Stimulated activated CD8-positive, alpha-beta memory T cell treated with anti-CD3 and anti-CD28 coated beads, Interleukin-12 subunit alpha, Interleukin-12 subunit beta, amount 100 ng/mL, for 24 hours (primary cell): ENCODE measurements at regions not wholly inside any gene's neighbourhood (a gene's known extent, or its start where the extent isn't known, plus 50 kb on each side); places are given as distances from the start of the nearest gene placed in this dataset.
"Not testable (repeated sequence)": the region's sequence is repeated elsewhere in the genome, so short reads cannot be mapped to it uniquely, and the experiment has no call there.

Experiments used
- DNase-seq: peaks from one replicate; pipeline ENCODE4 v3.0.0-alpha.2; 2020; ENCODE audit errors: extremely low read depth

GRCh38 chr5:82603033-82603987 is 325.2 kb upstream of the RPS23 start:
- DNase-seq: no peak

DNA sequence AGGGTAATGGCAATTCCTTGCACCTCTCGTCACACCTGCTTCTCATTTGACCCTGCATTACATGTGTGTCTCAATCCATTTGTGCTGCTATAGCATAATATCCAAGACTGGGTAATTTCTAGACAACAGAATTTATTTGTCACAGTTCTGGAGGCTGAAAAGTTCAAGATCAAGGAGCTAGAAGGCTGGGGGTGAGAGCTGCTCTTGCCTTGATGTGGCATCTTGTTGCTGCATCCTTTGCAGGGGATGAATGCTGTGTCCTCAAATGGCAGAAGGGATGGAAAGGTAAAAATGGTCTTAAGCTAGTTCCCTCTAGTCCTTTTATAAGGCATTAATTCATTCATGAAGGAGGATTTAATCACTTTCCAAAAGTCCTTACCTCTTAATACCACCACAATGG is 323.7 kb upstream of the RPS23 start:
- no peak for DNase-seq

GRCh38 chr5:82601077-82601476 is 322.9 kb upstream of the RPS23 start:
- no peak for DNase-seq

DNA sequence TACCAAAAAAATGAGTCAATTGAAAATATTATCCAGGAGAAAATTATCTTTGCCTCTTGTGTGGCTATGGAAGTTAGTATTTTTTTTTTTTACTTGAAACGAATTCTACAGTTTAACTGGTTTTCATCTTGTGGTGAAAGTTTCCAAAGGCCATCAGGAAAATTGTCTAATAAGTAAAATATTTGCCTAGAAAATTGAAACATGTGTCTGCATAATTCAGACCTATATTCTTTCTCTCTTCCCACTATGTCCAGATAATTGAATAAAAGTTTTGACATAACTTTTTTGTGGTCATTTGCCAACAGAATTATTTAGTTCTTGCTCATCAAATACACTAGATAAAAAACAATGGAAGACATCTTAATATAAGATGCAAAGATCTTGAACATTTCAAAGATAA is 321.5 kb upstream of the RPS23 start:
- no peak for DNase-seq

DNA sequence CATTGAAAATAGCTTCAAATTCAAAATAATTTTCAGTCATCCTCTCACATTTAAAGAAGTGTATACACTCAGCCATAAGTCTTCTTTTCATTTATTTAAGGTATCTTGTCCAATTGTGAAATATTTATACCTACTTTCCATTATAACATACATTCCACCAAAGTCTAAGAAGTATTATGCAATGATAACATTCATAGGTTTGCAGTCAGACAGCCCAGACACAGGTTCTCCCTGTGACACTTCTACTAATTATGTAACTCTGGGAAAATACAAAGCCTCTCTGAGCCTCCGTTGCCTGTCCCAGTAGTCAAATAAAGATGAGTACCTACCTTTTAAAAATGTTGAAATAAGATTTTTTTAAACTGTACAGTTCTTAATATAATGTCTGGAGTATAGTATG is 320.9 kb upstream of the RPS23 start:
- DNase-seq: no peak

DNA sequence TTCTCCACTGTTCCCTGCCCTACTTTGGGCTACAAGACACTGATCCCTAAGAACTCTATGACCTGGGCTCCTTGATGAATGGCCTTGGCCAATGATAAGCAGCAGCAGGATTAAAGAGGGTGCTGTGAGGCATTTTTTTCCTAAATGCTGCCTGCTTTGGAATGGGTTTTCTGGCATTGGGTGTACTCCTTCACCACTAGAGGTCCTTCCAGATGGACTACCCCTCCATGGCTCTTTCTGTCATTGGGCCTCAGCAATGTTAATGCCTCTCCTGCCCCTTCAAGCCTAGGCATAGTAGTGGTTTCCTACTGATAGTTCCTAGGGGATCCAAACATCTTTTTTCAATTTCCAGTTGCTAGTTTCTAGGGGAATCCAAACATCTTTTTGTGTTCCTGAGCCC is 319.3 kb upstream of the RPS23 start:
- no peak for DNase-seq

GRCh38 chr5:82596451-82596850 is 318.3 kb upstream of the RPS23 start:
- DNase-seq: no peak

GRCh38 chr5:82595113-82595512 is 317.0 kb upstream of the RPS23 start:
- DNase-seq: no peak

GRCh38 chr5:82594097-82594496 is 315.9 kb upstream of the RPS23 start:
- DNase-seq: no peak

GRCh38 chr5:82593481-82593880 is 315.3 kb upstream of the RPS23 start:
- no peak for DNase-seq

GRCh38 chr5:82591021-82591515 is 312.9 kb upstream of the RPS23 start:
- no peak for DNase-seq

- no peak for DNase-seq
Measured at GRCh38 chr5:82590112-82590511, 312.0 kb upstream of the RPS23 start.

DNA sequence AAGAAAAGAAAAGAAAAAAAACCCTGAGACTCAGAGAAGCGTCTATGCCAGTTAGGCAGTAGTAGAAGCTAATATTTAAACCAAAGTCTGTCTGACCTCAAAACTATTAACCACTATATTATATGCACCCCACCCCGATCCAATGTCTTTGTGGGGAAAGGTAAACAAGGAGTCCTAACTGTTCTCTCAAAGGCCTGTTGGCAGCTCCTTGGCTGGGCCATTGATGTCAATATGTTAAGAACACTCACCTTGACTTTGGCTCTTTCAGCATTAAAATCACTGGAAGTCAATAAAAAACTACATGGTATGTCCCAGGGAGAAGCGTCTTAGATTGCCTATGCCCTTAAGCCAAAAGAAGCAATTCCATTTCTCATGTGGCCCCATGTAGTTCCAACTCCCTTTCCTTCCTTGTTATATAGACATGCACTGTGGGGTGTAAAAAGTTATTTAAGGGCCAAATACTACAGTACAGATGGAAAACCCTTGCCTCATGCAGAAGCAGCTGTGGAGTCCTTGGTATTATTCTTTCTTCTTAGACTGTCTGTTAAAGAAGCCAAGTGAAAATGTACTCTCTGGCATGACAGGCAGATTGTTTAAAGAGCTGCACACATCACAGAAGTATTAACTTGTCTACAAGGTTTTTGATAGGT is 308.6 kb upstream of the RPS23 start:
- DNase-seq: no peak

DNA sequence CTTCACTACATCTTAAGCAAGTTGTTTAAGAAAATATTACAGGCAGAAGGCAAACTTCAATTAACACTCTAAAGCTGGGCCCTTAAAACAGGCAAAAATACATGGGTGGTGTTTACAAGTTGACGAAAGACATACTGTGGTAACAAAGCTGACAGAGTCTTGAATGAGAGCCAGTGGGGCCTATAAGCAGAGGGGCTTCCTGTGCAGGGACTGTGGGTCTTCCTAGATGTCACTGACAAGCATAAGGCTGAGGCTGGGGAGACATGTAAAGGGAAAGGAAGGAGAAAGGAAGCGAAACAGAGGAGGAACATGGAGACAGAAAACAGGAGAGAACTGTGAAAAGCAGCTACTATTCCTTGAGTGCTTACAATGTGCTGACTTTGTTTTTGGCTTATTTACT is 308.0 kb upstream of the RPS23 start:
- no peak for DNase-seq

GRCh38 chr5:82584631-82585030 is 306.5 kb upstream of the RPS23 start:
- no peak for DNase-seq

- DNase-seq: not testable (repeated sequence)
Measured at GRCh38 chr5:82583331-82583730, 305.2 kb upstream of the RPS23 start.

DNA sequence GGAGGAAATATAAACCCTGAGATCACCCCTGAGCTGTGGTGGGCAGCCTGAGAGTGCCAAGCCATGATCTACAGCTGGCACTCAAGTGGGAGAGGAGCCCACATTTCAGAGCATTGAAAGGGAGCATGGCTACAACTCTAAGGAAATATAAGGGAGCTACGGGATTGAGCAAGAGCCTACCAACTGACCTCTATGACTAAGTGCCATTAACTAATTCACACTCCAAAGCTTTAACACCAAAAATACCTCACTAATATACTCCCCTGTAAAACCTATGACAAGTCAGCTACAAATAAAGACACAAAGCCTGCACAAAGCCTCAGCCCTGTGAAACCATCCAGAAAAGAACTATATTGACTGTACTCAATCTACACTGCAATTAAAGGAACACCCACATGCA is 286.8 kb upstream of the RPS23 start:
- DNase-seq: no peak

DNA sequence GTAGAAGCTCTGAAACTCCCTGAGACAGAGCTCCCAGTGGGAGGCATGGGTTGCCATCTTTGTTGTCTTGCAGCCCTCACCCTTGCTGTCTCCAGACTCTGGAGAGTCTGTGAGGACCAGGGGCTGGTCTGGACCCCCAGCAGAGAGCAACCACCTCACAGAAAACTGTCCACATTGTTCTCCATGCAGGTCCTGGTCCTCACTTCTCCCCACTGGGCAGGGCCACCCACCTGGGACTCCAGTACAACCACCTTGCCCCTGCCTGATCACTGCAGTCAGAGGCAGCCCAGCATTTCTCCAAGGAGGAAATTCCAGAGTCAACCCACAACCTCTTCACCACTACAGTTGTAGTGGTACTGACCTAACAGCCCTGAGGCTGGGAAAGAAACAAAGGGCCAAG is 285.6 kb upstream of the RPS23 start:
- no peak for DNase-seq

DNA sequence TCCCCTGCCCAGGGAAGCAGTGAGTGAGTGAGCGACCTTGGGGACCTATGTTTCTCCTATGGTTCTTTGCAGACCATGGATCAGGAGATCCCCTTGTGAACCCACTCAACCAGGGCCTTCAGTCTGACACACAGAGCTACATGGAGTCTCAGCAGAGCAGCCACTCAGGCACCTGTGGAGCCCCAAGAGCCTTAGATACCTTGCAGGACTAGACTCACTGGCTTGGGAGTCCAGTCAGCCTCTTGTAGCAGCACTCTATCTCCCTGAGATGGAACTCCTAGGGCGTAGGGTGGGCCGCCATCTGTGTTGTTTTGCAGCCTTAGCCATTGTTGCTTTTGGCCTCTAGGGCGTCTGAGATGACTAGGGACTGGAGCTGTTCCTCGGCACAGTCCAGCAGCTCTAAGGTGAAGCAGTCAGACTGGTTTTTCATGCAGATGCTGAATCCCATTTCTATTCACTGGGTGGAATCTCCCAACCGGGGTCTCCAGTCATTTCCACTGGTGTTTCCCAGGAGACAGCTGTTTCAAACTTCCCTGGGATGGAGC is 284.6 kb upstream of the RPS23 start:
- no peak for DNase-seq

- DNase-seq: no peak
Measured at GRCh38 chr5:82561797-82562196, 283.6 kb upstream of the RPS23 start.

DNA sequence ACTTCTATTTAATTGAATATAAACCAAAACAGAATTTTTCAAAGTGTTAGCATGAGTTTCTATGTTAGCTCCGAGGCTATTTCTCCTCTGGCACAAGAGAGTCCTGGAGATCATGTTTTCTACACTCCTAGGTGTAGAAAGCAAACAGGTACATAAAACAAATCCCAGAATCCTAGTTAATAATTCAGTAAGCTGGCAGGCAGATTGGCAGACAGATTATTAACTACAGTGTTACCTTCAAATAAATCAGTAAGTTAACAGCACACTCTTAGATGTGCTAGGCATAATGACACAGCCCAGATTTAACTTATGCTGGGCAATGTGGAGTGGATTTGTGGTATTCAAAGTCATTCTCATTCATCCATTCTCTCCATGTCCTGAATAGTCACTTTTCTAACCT is 282.8 kb upstream of the RPS23 start:
- DNase-seq: no peak

DNA sequence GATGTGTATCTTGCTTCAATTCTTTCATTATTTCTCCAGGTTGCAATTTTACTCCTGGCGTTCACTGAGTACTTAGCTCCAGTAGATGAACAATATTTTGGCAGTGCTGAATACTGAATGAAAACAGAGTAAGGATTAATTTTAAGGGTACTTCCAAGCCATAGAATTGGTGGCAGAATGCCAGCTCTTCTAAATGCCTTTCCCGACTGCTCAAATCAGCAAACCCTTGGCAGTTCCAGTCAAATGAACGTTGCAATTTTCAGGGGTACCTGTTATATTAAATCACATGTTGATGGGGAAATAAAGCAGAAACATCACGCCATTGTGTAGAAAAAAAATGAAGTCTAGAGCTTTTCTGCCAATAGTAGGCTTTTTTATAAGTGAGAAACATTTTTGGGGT is 282.4 kb upstream of the RPS23 start:
- DNase-seq: no peak

DNA sequence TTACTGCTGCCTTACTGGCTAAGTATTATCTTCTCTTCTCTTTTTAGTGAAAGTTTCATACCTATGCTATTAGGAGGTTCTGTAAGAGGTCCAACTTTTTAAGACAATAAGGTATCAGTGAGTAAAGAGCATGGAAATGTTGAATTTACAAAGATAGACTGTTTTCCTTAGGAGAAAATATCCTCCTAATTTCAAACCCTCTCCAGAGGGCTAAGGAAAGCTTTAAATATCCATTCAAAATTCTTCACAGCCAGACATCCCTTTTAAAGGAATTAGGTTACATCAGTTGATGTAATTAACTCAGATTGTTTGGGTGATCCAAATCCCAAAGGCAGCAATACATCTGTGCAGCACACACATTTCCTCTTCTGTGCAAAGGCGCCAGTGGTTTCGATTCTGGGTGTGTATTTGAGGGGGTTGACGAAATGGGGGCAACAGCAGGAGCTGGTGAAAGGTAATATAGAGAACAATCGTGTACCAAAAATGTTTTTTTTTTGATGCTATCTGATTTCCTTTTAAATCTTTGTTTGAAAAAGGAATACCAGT is 273.8 kb upstream of the RPS23 start:
- no peak for DNase-seq
